ENCODE measurements at regions not wholly inside any gene's neighbourhood (a gene's known extent, or its start where the extent isn't known, plus 50 kb on each side); places are given as distances from the start of the nearest gene placed in this dataset.

DNA sequence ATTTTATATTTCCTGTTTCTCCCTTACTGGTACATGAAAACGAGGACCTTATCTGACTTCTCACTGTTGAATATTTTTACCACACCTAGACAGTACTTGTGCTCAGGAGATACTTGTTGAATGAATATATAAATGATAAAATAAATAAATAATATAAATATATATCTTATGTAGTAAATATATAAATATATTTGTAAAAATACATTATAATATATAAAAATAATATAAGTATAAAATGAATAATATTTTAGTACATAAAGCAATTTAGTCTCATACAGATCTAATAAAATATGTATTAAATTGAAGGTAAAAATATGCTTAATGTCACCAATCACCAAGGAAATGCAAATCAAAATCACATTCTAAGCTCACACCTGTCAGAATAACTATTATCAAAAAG lies 360.6 kb downstream of the EFNA5 start:
- no peaks in the 10 kb centered on the region for H3K27me3 ChIP-seq

DNA sequence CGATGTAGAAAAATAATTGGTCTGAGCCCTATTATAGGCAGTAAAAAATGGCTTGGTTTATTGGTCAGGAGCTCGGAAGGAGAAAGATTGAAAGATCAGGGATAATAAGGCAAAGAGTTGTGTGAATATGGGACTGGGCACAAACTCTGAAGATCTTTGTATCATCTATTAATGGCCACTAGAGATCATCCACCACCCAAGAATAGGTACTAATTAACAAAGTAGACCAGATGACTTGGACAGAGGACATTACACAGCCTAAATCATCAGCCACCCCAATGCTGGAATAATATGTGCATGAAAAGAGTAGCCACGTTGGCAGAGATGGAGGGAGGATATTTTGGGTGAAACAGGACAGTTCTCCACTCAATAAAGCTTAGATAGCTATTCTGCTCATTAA lies 364.1 kb downstream of the EFNA5 start:
- no peaks in the 10 kb centered on the region for H3K4me1 ChIP-seq (ENCODE audit: control insufficient read depth in 1 of 2, insufficient read depth in 1 of 2, low read depth in 1 of 2, low read length in 1 of 2)
- no peak overlapping the region for H3K27ac ChIP-seq
- TF ChIP-seq, protein P1, sequence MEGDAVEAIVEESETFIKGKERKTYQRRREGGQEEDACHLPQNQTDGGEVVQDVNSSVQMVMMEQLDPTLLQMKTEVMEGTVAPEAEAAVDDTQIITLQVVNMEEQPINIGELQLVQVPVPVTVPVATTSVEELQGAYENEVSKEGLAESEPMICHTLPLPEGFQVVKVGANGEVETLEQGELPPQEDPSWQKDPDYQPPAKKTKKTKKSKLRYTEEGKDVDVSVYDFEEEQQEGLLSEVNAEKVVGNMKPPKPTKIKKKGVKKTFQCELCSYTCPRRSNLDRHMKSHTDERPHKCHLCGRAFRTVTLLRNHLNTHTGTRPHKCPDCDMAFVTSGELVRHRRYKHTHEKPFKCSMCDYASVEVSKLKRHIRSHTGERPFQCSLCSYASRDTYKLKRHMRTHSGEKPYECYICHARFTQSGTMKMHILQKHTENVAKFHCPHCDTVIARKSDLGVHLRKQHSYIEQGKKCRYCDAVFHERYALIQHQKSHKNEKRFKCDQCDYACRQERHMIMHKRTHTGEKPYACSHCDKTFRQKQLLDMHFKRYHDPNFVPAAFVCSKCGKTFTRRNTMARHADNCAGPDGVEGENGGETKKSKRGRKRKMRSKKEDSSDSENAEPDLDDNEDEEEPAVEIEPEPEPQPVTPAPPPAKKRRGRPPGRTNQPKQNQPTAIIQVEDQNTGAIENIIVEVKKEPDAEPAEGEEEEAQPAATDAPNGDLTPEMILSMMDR (IDR thresholded peaks at IDR 0.05): no peak
- no peaks in the 10 kb centered on the region for H3K9me3 ChIP-seq
- no peak overlapping the region for H3K4me3 ChIP-seq (ENCODE audit: low read depth in 1 of 2, low read length in 1 of 2)
- no peaks in the 10 kb centered on the region for H3K27me3 ChIP-seq
- no peaks in the 10 kb centered on the region for H3K36me3 ChIP-seq

More for the DNA sequence above, 360.6 kb downstream of the EFNA5 start:
- H3K4me3 ChIP-seq (ENCODE audit: low read depth in 1 of 2, low read length in 1 of 2): no peak overlapping the region
- no peak overlapping the region for H3K27ac ChIP-seq
- no peaks in the 10 kb centered on the region for H3K36me3 ChIP-seq
- TF ChIP-seq, protein P1 (IDR thresholded peaks at IDR 0.05): no peak
- H3K9me3 ChIP-seq: no peaks in the 10 kb centered on the region
- no peaks in the 10 kb centered on the region for H3K4me1 ChIP-seq (ENCODE audit: control insufficient read depth in 1 of 2, insufficient read depth in 1 of 2, low read depth in 1 of 2, low read length in 1 of 2)

DNA sequence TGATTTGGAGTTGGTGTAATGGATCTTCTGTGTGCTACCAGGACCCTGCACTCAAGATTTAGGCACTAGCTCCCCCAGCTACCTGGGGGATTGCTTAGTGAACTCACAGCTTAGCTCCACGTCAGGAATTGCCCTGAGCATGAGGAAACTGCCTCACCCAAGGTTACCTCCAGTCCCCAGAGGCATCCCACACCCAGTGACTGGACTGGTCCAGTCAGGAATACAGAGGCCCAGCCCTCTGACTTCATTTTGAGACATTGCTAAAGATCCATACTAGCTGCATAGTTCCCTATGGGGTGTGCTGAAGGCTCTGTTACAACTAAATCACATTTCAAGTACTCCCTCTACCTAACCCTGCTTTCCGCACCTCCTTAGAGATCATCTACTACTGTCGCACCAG lies 364.7 kb downstream of the EFNA5 start:
- H3K4me3 ChIP-seq (ENCODE audit: low read depth in 1 of 2, low read length in 1 of 2): no peak overlapping the region
- TF ChIP-seq, protein P1 (IDR thresholded peaks at IDR 0.05): no peak
- H3K27ac ChIP-seq: no peak overlapping the region
- H3K27me3 ChIP-seq: no peaks in the 10 kb centered on the region
- no peaks in the 10 kb centered on the region for H3K4me1 ChIP-seq (ENCODE audit: control insufficient read depth in 1 of 2, insufficient read depth in 1 of 2, low read depth in 1 of 2, low read length in 1 of 2)
- no peaks in the 10 kb centered on the region for H3K36me3 ChIP-seq
- H3K9me3 ChIP-seq: no peaks in the 10 kb centered on the region

- H3K9me3 ChIP-seq: no peaks in the 10 kb centered on the region
- TF ChIP-seq, protein P1 (IDR thresholded peaks at IDR 0.05): no peak
- H3K27me3 ChIP-seq: no peaks in the 10 kb centered on the region
These were observed 366.1 kb downstream of the EFNA5 start for GRCh38 chr5:107304684-107305083.

DNA sequence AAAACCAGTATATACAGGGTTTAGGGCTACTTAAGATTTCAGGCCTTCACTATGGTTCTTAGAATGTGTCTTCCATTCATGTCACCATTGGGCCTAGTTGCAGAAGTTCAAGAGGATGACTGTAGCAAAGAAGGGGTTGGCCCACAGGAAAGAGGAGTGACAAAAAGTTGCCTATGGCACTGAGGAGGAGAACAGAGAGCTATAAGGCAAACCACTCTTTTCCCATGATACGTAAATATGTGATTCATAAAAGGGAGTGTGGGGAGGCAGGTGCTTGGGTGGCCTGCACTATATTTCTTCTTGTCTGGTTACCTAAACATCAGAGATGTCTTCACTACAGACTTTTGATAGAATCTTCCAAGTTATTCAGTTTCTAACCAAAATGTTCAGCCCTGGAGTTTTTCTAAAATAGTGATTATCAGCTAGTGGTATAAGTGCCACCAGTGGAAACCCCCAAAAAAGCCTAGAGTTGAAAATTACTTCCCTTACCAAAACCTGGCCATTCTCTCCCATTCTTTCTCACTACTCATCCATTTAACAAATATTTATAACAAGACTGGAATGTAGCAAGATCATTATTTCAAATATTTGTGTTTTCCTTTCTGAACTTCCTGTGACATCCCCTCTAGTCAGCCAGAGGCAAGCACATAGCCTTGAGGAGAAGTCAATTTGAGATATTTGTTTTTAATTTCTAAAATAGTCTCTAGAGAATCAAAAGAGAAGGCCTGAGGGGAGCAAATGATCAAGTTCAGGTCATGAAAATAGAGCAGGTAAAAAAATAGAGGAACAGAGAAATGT lies 367.4 kb downstream of the EFNA5 start:
- no peaks in the 10 kb centered on the region for H3K4me1 ChIP-seq (ENCODE audit: control insufficient read depth in 1 of 2, insufficient read depth in 1 of 2, low read depth in 1 of 2, low read length in 1 of 2)
- no peak overlapping the region for H3K27ac ChIP-seq
- H3K9me3 ChIP-seq: no peaks in the 10 kb centered on the region
- TF ChIP-seq, protein P1 (IDR thresholded peaks at IDR 0.05): no peak
- H3K4me3 ChIP-seq (ENCODE audit: low read depth in 1 of 2, low read length in 1 of 2): no peak overlapping the region
- no peaks in the 10 kb centered on the region for H3K27me3 ChIP-seq
- H3K36me3 ChIP-seq: no peaks in the 10 kb centered on the region

More at GRCh38 chr5:107304684-107305083, 366.1 kb downstream of the EFNA5 start:
- Histone ChIP-seq H3K4me1 (ENCODE audit: control insufficient read depth in 1 of 2, insufficient read depth in 1 of 2, low read depth in 1 of 2, low read length in 1 of 2) (no peaks in the 10 kb centered on the region), H3K27ac (no peak overlapping the region), H3K36me3 (no peaks in the 10 kb centered on the region), H3K4me3 (ENCODE audit: low read depth in 1 of 2, low read length in 1 of 2) (no peak overlapping the region)

Measured in neutrophil (primary cell).